Endodermal cell (in vitro differentiated cells): ENCODE measurements at regions not wholly inside any gene's neighbourhood (a gene's known extent, or its start where the extent isn't known, plus 50 kb on each side); places are given as distances from the start of the nearest gene placed in this dataset.
A peak's percentile ranks its signal among the peaks of the same experiment; 100 is the strongest.

Experiments used
- DNase-seq: peaks from one replicate; pipeline ENCODE4 v3.0.0-alpha.2; 2017
- H3K27ac ChIP-seq: 2 replicates; pipeline ENCODE4 v1.5.1; 2013; ENCODE audit warnings: mild to moderate bottlenecking, low read depth, low read length, moderate library complexity
- H3K27me3 ChIP-seq: 2 replicates; pipeline ENCODE4 v1.6.1; 2013; ENCODE audit warnings: mild to moderate bottlenecking, low read length, moderate library complexity; ENCODE audit not compliant: insufficient read depth, control insufficient read depth, poor library complexity, severe bottlenecking
- H3K36me3 ChIP-seq: 2 replicates; pipeline ENCODE4 v1.7.0; 2013; ENCODE audit warnings: mild to moderate bottlenecking, low read length, moderate library complexity; ENCODE audit not compliant: control insufficient read depth, insufficient read depth
- H3K4me1 ChIP-seq: one replicate; pipeline ENCODE4 v1.7.0; 2013; ENCODE audit warnings: low read length; ENCODE audit not compliant: control insufficient read depth, insufficient read depth
- H3K4me3 ChIP-seq: 2 replicates; pipeline ENCODE4 v1.5.1; 2013; ENCODE audit warnings: mild to moderate bottlenecking, low read length, moderate library complexity
- H3K9ac ChIP-seq: 2 replicates; pipeline ENCODE4 v1.6.1; 2013; ENCODE audit warnings: mild to moderate bottlenecking, low read length, moderate library complexity; ENCODE audit not compliant: poor library complexity, severe bottlenecking; ENCODE audit errors: extremely low read depth
- H3K9me3 ChIP-seq: 2 replicates; pipeline ENCODE4 v1.6.1; 2013; ENCODE audit warnings: mild to moderate bottlenecking, low read length, moderate library complexity; ENCODE audit not compliant: control insufficient read depth
- H3K27ac Mint-ChIP-seq: 2 replicates; pipeline ENCODE4 v1.8.0; 2020; ENCODE audit warnings: mixed read lengths
- H3K27me3 Mint-ChIP-seq: 2 replicates; pipeline ENCODE4 v1.8.0; 2021; ENCODE audit warnings: mild to moderate bottlenecking, mixed read lengths; ENCODE audit not compliant: insufficient read depth
- H3K36me3 Mint-ChIP-seq: 2 replicates; pipeline ENCODE4 v1.8.0; 2020; ENCODE audit warnings: low read depth, mixed read lengths
- H3K4me1 Mint-ChIP-seq: 2 replicates; pipeline ENCODE4 v1.8.0; 2020; ENCODE audit warnings: mixed read lengths
- H3K4me3 Mint-ChIP-seq: 2 replicates; pipeline ENCODE4 v1.8.0; 2020; ENCODE audit warnings: mild to moderate bottlenecking, moderate library complexity, mixed read lengths
- H3K9me3 Mint-ChIP-seq: 2 replicates; pipeline ENCODE4 v1.8.0; 2020; ENCODE audit warnings: mild to moderate bottlenecking, mixed read lengths
- CTCF ChIP-seq: fragments of 200-600 bp; sonication (generic); conservative IDR thresholded peaks from 2 replicates; pipeline ENCODE4 v1.5.0; 2021; ENCODE audit warnings: antibody characterized with exemption, mild to moderate bottlenecking
- WGBS, 2 experiments: methylation state at CpG; one replicate each; pipeline versions ENCODE4 v1.1.5 to v1.1.7; 2013; ENCODE audit warnings: missing lambda C conversion rate in 2 of 2, mixed read lengths in 1 of 2; ENCODE audit not compliant: insufficient coverage in 1 of 2, insufficient read length in 1 of 2; 5-methylcytosine and 5-hydroxymethylcytosine counted together

DNA sequence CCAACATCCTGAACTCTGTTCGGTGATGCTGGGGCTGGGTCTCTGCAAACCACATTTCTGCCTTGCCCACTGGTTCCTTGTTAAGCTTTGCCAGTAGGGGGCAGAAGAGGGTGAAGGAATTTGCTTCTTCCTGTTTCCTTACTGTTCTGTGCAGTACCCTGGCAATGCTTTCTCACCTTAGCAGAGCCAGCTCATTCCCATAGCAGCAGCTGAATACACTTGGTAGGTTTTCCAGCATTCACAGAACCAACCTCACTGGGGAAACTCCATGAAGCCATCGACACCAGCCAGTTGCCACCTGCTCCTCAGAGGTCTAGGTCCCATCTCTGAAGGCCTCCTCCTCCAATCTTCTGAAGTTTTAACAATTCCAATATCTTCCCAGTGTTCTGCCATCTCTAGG, 308.4 kb downstream of the PDCD6IP start:
- H3K36me3 ChIP-seq: no peaks in the 10 kb centered on the region
- Mint-ChIP-seq H3K4me3 (no peak overlapping the region), H3K36me3 (no peaks in the 10 kb centered on the region), H3K27me3 (peaks cover 47% of the 10 kb centered on the region), H3K4me1 (peaks cover 3% of the 10 kb centered on the region), H3K9me3 (no peaks in the 10 kb centered on the region), H3K27ac (no peak overlapping the region)
- H3K9ac ChIP-seq: no peak overlapping the region
- peak; percentile 90 for DNase-seq
- no peak overlapping the region for H3K27ac ChIP-seq
- H3K4me3 ChIP-seq: no peak overlapping the region
- H3K9me3 ChIP-seq: peaks cover 13% of the 10 kb centered on the region
- peak; percentile 91 for TF ChIP-seq CTCF
- 80 to 88% methylated on average over 1 to 2 of the region's 2 CpGs for WGBS, 2 experiments
- no peaks in the 10 kb centered on the region for H3K4me1 ChIP-seq
- peaks cover 72% of the 10 kb centered on the region for H3K27me3 ChIP-seq

- peaks cover 64% of the 10 kb centered on the region for H3K27me3 ChIP-seq
- no peak for DNase-seq
- H3K9ac ChIP-seq: no peak overlapping the region
- no peaks in the 10 kb centered on the region for H3K36me3 ChIP-seq
- Mint-ChIP-seq H3K4me3 (no peak overlapping the region), H3K4me1 (peaks cover 3% of the 10 kb centered on the region), H3K27me3 (peaks cover 39% of the 10 kb centered on the region), H3K27ac (no peak overlapping the region), H3K36me3 (no peaks in the 10 kb centered on the region), H3K9me3 (no peaks in the 10 kb centered on the region)
- no peak overlapping the region for H3K4me3 ChIP-seq
- 94 to 100% methylated on average over 3 to 4 of the region's 4 CpGs for WGBS, 2 experiments
- H3K4me1 ChIP-seq: no peaks in the 10 kb centered on the region
- no peak for TF ChIP-seq CTCF
- H3K27ac ChIP-seq: no peak overlapping the region
- peaks cover 5% of the 10 kb centered on the region for H3K9me3 ChIP-seq
Observed at GRCh38 chr3:34107669-34108068, 309.2 kb downstream of the PDCD6IP start.

DNA sequence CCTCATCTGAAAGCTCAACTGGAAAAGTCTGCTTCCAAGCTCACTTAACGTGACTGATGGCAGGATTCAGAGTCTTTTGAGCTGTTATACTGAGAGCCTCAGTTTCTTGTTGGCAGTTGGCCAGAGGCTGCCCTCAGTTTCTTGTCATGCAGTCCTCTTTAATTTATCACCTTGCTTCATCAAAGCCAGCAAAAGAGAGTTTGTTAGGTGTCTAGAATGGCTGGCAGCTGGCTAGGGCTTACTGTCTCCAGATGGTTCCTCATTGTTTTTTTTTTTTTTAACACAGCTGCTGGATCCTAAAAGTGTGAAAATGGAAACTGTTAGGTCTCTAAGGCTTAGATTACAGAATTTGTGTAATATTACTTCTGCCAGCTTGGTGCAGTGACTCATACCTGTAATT, 310.6 kb downstream of the PDCD6IP start:
- WGBS, 2 experiments: 92% methylated on average over 1 of the region's 1 CpG; no CpG with 5 or more reads in 1 of the 2 experiments
- no peaks in the 10 kb centered on the region for H3K36me3 Mint-ChIP-seq

More for the DNA sequence above, 310.6 kb downstream of the PDCD6IP start:
- Mint-ChIP-seq H3K4me3 (no peak overlapping the region), H3K27me3 (peaks cover 29% of the 10 kb centered on the region), H3K27ac (no peak overlapping the region), H3K9me3 (no peaks in the 10 kb centered on the region), H3K4me1 (peaks cover 3% of the 10 kb centered on the region)
- TF ChIP-seq CTCF: no peak
- Histone ChIP-seq H3K36me3 (no peaks in the 10 kb centered on the region), H3K4me3 (no peak overlapping the region), H3K27ac (no peak overlapping the region), H3K27me3 (peaks cover 59% of the 10 kb centered on the region), H3K9me3 (no peaks in the 10 kb centered on the region), H3K9ac (no peak overlapping the region), H3K4me1 (no peaks in the 10 kb centered on the region)
- DNase-seq: no peak
